ENCODE measurements at regions not wholly inside any gene's neighbourhood (a gene's known extent, or its start where the extent isn't known, plus 50 kb on each side); places are given as distances from the start of the nearest gene placed in this dataset.

DNA sequence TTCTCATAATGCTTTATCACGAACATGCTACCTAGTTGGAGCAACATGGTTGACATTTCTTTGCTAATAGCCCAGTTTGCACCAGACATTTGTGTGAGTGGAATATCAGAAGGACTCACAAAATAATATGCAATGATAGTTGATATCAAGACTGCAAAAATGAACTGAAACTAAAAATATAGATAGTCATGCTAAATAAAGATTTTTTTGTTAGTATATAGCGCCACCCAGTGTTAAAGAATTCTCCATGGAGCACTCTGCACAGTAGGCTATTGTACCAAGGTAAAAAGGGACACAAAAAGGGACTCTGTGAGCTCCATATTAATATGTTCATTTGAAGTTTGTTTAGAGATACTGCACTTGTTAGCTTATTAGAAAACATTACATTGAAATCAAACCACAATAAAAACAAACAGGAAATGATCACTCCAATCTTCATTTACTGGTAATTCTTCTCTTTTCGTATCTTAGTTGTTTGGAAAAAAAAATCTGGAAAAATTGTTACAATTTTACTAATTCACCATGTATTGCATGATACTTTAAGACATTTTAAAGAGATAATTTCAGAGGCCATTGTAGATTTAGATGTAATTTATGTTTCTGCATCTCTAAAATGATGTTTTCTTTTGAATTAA, 1509.6 kb downstream of the ADGRL3 start:
- TF ChIP-seq, protein P1, sequence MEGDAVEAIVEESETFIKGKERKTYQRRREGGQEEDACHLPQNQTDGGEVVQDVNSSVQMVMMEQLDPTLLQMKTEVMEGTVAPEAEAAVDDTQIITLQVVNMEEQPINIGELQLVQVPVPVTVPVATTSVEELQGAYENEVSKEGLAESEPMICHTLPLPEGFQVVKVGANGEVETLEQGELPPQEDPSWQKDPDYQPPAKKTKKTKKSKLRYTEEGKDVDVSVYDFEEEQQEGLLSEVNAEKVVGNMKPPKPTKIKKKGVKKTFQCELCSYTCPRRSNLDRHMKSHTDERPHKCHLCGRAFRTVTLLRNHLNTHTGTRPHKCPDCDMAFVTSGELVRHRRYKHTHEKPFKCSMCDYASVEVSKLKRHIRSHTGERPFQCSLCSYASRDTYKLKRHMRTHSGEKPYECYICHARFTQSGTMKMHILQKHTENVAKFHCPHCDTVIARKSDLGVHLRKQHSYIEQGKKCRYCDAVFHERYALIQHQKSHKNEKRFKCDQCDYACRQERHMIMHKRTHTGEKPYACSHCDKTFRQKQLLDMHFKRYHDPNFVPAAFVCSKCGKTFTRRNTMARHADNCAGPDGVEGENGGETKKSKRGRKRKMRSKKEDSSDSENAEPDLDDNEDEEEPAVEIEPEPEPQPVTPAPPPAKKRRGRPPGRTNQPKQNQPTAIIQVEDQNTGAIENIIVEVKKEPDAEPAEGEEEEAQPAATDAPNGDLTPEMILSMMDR (IDR thresholded peaks at IDR 0.05; ENCODE audit: low read length) = peak; percentile 66
- TF ChIP-seq EZH2 (optimal IDR thresholded peaks at IDR 0.05; ENCODE audit: low read depth, low read length) = no peak
- no peak for TF ChIP-seq EZH2phosphoT487 (IDR thresholded peaks at IDR 0.05; ENCODE audit: low read length)
